Body of pancreas (tissue), 4 donors: ENCODE measurements at regions not wholly inside any gene's neighbourhood (a gene's known extent, or its start where the extent isn't known, plus 50 kb on each side); places are given as distances from the start of the nearest gene placed in this dataset.

Source experiments
- ATAC-seq: fragments of 150-250 bp; one replicate; pipeline ENCODE4 v1.9.1; 2016
- DNase-seq, 4 donors: peaks; one replicate each; pipeline ENCODE4 v3.0.0-alpha.2; 2019
- H3K27ac ChIP-seq, 4 donors: fragments of 200-600 bp; sonication (generic); 1 replicate in 3 of 4; 2 replicates in 1 of 4; pipeline versions ENCODE4 v1.5.1 to v1.6.1; 2016 to 2019; ENCODE audit warnings: mild to moderate bottlenecking in 1 of 4, mixed read lengths in 1 of 4, moderate library complexity in 1 of 4
- H3K27me3 ChIP-seq, 2 donors: fragments of 200-600 bp; sonication (generic); one replicate each; pipeline ENCODE4 v1.6.0; 2016; ENCODE audit warnings: mild to moderate bottlenecking in 1 of 2
- H3K36me3 ChIP-seq, 2 donors: fragments of 200-600 bp; sonication (generic); replicated peaks in 1 of 2; 2 replicates each; pipeline ENCODE4 v1.5.1; 2016; ENCODE audit warnings: low read depth in 2 of 2; ENCODE audit not compliant: insufficient read depth in 1 of 2
- H3K4me1 ChIP-seq: fragments of 200-600 bp; sonication (generic); one replicate; pipeline ENCODE4 v1.6.0; 2016
- H3K4me3 ChIP-seq, 2 donors: fragments of 200-600 bp; sonication (generic); 1 replicate in 1 of 2; 2 replicates in 1 of 2; pipeline ENCODE4 v1.5.1; 2016 to 2019
- H3K9me3 ChIP-seq, 3 donors: fragments of 200-600 bp; sonication (generic); 1 replicate in 2 of 3; 2 replicates in 1 of 3; pipeline ENCODE4 v1.5.1; 2016
- POLR2A ChIP-seq, 3 donors: fragments of 450-650 bp; IDR thresholded peaks; one replicate each; pipeline ENCODE4 v1.6.1; 2016; ENCODE audit warnings: antibody characterized with exemption in 3 of 3, mild to moderate bottlenecking in 2 of 3
- WGBS, 2 donors: methylation state at CpG; one replicate each; pipeline ENCODE4 v1.1.5; 2017; 5-methylcytosine and 5-hydroxymethylcytosine counted together
- intact Hi-C: fragments of 100-400 bp; cut with DNase I; formaldehyde crosslinking; loops from one replicate; pipeline ENCODE4 v1.15.1; 2023
- TF ChIP-seq, protein P1 (sequence below), 7 experiments: fragments of 450-650 bp in 4 of 7; fragments of 200-600 bp in 3 of 7; sonication (generic) in 3 of 7; IDR thresholded peaks; one replicate each; pipeline ENCODE4 v1.5.1; 2016 to 2019; ENCODE audit warnings: antibody characterized with exemption in 7 of 7

- ATAC-seq (no peak), DNase-seq (no peak)
- TF ChIP-seq POLR2A (IDR thresholded peaks at IDR 0.05), result no peak
- TF ChIP-seq, protein P1, sequence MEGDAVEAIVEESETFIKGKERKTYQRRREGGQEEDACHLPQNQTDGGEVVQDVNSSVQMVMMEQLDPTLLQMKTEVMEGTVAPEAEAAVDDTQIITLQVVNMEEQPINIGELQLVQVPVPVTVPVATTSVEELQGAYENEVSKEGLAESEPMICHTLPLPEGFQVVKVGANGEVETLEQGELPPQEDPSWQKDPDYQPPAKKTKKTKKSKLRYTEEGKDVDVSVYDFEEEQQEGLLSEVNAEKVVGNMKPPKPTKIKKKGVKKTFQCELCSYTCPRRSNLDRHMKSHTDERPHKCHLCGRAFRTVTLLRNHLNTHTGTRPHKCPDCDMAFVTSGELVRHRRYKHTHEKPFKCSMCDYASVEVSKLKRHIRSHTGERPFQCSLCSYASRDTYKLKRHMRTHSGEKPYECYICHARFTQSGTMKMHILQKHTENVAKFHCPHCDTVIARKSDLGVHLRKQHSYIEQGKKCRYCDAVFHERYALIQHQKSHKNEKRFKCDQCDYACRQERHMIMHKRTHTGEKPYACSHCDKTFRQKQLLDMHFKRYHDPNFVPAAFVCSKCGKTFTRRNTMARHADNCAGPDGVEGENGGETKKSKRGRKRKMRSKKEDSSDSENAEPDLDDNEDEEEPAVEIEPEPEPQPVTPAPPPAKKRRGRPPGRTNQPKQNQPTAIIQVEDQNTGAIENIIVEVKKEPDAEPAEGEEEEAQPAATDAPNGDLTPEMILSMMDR (IDR thresholded peaks at IDR 0.05), result no peak
- no peaks in the 10 kb centered on the region for H3K27me3 ChIP-seq
- no peaks in the 10 kb centered on the region for H3K9me3 ChIP-seq
- H3K4me1 ChIP-seq, result no peaks in the 10 kb centered on the region
- no peaks in the 10 kb centered on the region for H3K36me3 ChIP-seq
- intact Hi-C loops, result no loop called here
- no peak overlapping the region for H3K27ac ChIP-seq
- H3K4me3 ChIP-seq, result no peak overlapping the region
- 63 to 66% methylated on average over 3 of the region's 3 CpGs for WGBS, 2 donors
Measured at GRCh38 chr1:215466361-215466760, 100.7 kb upstream of the KCTD3 start.

- 65 to 73% methylated on average over 2 of the region's 2 CpGs for WGBS, 2 donors
- Histone ChIP-seq H3K4me3 (no peak overlapping the region), H3K4me1 (no peaks in the 10 kb centered on the region), H3K9me3 (no peaks in the 10 kb centered on the region), H3K27me3 (no peaks in the 10 kb centered on the region), H3K36me3 (no peaks in the 10 kb centered on the region), H3K27ac (no peak overlapping the region)
- intact Hi-C loops, result no loop called here
- no peak for DNase-seq
- TF ChIP-seq, protein P1 (IDR thresholded peaks at IDR 0.05), result no peak
- TF ChIP-seq POLR2A (IDR thresholded peaks at IDR 0.05), result no peak
- ATAC-seq, result no peak
Measured at GRCh38 chr1:215471463-215471862, 95.6 kb upstream of the KCTD3 start.

GRCh38 chr1:215472723-215473122 is 94.4 kb upstream of the KCTD3 start:
- ATAC-seq (no peak), DNase-seq (no peak)
- intact Hi-C loops, result no loop called here
- no peak overlapping the region for H3K4me3 ChIP-seq
- H3K27me3 ChIP-seq, result no peaks in the 10 kb centered on the region
- H3K27ac ChIP-seq, result no peak overlapping the region
- H3K4me1 ChIP-seq, result no peaks in the 10 kb centered on the region
- H3K9me3 ChIP-seq, result no peaks in the 10 kb centered on the region
- H3K36me3 ChIP-seq, result no peaks in the 10 kb centered on the region
- TF ChIP-seq, protein P1 (IDR thresholded peaks at IDR 0.05), result no peak
- TF ChIP-seq POLR2A (IDR thresholded peaks at IDR 0.05), result no peak

GRCh38 chr1:215473943-215474342 is 93.2 kb upstream of the KCTD3 start:
- H3K4me1 ChIP-seq, result no peaks in the 10 kb centered on the region
- no peaks in the 10 kb centered on the region for H3K27me3 ChIP-seq
- intact Hi-C loops, result no loop called here
- no peak overlapping the region for H3K27ac ChIP-seq
- no peak overlapping the region for H3K4me3 ChIP-seq
- TF ChIP-seq POLR2A (IDR thresholded peaks at IDR 0.05), result no peak
- TF ChIP-seq, protein P1 (IDR thresholded peaks at IDR 0.05), result no peak
- ATAC-seq (no peak), DNase-seq (no peak)
- 70 to 71% methylated on average over 4 of the region's 4 CpGs for WGBS, 2 donors
- H3K36me3 ChIP-seq, result no peaks in the 10 kb centered on the region
- no peaks in the 10 kb centered on the region for H3K9me3 ChIP-seq

GRCh38 chr1:215474940-215475339 is 92.2 kb upstream of the KCTD3 start:
- 78 to 86% methylated on average over 8 of the region's 8 CpGs for WGBS, 2 donors
- ATAC-seq (no peak), DNase-seq (no peak)
- intact Hi-C loops, result no loop called here
- Histone ChIP-seq H3K9me3 (no peaks in the 10 kb centered on the region), H3K27me3 (no peaks in the 10 kb centered on the region), H3K4me3 (no peak overlapping the region), H3K36me3 (no peaks in the 10 kb centered on the region), H3K4me1 (no peaks in the 10 kb centered on the region), H3K27ac (no peak overlapping the region)
- TF ChIP-seq, protein P1 (IDR thresholded peaks at IDR 0.05), result no peak
- no peak for TF ChIP-seq POLR2A (IDR thresholded peaks at IDR 0.05)
